Type B pancreatic cell (in vitro differentiated cells): ENCODE measurements at regions not wholly inside any gene's neighbourhood (a gene's known extent, or its start where the extent isn't known, plus 50 kb on each side); places are given as distances from the start of the nearest gene placed in this dataset.
A peak's percentile ranks its signal among the peaks of the same experiment; 100 is the strongest.

Source experiments
- DNase-seq: peaks from one replicate; pipeline ENCODE4 v3.0.0; 2021; ENCODE audit warnings: mixed read lengths; ENCODE audit not compliant: unreplicated experiment; ENCODE audit errors: extremely low spot score
- H3K27ac Mint-ChIP-seq: 2 replicates; pipeline ENCODE4 v1.8.0; 2021; ENCODE audit warnings: mild to moderate bottlenecking, mixed read lengths
- H3K27me3 Mint-ChIP-seq: 2 replicates; pipeline ENCODE4 v1.8.0; 2021; ENCODE audit warnings: mixed read lengths
- H3K36me3 Mint-ChIP-seq: 2 replicates; pipeline ENCODE4 v1.8.0; 2021; ENCODE audit warnings: mixed read lengths
- H3K4me1 Mint-ChIP-seq: one replicate; pipeline ENCODE4 v1.8.0; 2021; ENCODE audit warnings: mixed read lengths; ENCODE audit not compliant: unreplicated experiment
- H3K4me3 Mint-ChIP-seq: 2 replicates; pipeline ENCODE4 v1.8.0; 2021; ENCODE audit warnings: mild to moderate bottlenecking, mixed read lengths
- H3K9me3 Mint-ChIP-seq: 2 replicates; pipeline ENCODE4 v1.8.0; 2021; ENCODE audit warnings: mixed read lengths
- TF ChIP-seq, protein P1 (sequence below): fragments of 200-600 bp; sonication (generic); conservative IDR thresholded peaks from 2 replicates; pipeline ENCODE4 v1.5.0; 2021; ENCODE audit warnings: antibody characterized with exemption, mild to moderate bottlenecking

DNA sequence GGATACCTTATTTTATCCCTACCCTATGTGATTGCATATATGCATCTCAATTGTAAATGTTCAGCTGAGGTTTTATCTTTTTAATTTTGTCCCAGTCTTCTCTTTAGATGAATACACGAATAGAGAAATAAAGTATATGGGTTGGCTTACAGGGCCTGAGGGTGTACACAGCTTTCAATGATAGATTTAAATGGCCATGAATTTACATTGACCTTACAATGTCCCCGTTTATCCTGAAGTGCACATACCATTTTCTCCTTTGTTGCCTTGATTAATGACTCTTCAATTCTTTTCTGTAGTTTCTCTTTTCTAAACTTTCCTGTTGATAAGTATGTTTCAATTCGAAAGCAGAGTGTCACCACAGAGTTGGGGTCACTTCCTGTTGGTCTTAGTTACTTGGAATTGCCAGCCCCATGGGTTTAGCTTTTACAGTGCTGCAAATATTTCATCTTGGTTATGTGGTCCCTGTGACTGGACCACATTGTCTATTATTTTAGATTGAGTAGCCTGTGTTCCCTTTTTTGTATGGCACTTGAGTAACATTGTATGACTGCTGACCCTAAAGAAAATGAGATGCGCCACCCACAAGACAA lies 1616.3 kb upstream of the ACVR2A start:
- Mint-ChIP-seq H3K27me3 (peaks cover 13% of the 10 kb centered on the region), H3K27ac (peak overlapping the region; percentile 26), H3K4me1 (peaks cover 30% of the 10 kb centered on the region), H3K36me3 (peaks cover 4% of the 10 kb centered on the region), H3K4me3 (peak overlapping the region; percentile 17), H3K9me3 (peaks cover 4% of the 10 kb centered on the region)
- TF ChIP-seq, protein P1, sequence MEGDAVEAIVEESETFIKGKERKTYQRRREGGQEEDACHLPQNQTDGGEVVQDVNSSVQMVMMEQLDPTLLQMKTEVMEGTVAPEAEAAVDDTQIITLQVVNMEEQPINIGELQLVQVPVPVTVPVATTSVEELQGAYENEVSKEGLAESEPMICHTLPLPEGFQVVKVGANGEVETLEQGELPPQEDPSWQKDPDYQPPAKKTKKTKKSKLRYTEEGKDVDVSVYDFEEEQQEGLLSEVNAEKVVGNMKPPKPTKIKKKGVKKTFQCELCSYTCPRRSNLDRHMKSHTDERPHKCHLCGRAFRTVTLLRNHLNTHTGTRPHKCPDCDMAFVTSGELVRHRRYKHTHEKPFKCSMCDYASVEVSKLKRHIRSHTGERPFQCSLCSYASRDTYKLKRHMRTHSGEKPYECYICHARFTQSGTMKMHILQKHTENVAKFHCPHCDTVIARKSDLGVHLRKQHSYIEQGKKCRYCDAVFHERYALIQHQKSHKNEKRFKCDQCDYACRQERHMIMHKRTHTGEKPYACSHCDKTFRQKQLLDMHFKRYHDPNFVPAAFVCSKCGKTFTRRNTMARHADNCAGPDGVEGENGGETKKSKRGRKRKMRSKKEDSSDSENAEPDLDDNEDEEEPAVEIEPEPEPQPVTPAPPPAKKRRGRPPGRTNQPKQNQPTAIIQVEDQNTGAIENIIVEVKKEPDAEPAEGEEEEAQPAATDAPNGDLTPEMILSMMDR = no peak
- DNase-seq = no peak

DNA sequence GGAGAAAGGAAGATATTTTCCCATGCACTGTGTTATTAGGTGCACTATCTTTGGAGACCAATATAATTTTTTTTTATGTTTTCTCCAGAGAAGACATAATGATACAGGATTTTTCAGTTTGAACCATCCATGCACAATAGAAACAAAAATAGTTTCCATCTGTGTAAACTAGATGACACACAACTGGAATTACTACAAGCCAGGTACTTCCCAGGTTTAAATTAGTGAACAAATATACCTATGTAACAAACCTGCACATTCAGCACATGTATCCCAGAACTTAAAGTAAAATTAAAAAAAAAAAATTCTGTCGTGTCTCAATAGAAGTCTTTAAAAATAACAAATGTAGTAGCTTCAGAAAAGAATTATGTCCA lies 1616.8 kb upstream of the ACVR2A start:
- Mint-ChIP-seq H3K27ac (no peak overlapping the region), H3K4me3 (no peak overlapping the region), H3K36me3 (peaks cover 4% of the 10 kb centered on the region), H3K27me3 (peaks cover 13% of the 10 kb centered on the region), H3K4me1 (peaks cover 31% of the 10 kb centered on the region), H3K9me3 (peaks cover 4% of the 10 kb centered on the region)
- TF ChIP-seq, protein P1 = no peak
- DNase-seq = no peak

GRCh38 chr2:146227152-146228019 lies 1617.4 kb upstream of the ACVR2A start:
- H3K27me3 Mint-ChIP-seq = peaks cover 13% of the 10 kb centered on the region
- H3K9me3 Mint-ChIP-seq = peaks cover 4% of the 10 kb centered on the region
- TF ChIP-seq, protein P1 = no peak
- H3K4me1 Mint-ChIP-seq = peaks cover 31% of the 10 kb centered on the region
- no peak overlapping the region for H3K4me3 Mint-ChIP-seq
- H3K36me3 Mint-ChIP-seq = peaks cover 4% of the 10 kb centered on the region
- no peak overlapping the region for H3K27ac Mint-ChIP-seq
- no peak for DNase-seq

- Mint-ChIP-seq H3K27me3 (peaks cover 13% of the 10 kb centered on the region), H3K4me3 (no peak overlapping the region), H3K27ac (no peak overlapping the region), H3K36me3 (peaks cover 4% of the 10 kb centered on the region), H3K9me3 (peaks cover 4% of the 10 kb centered on the region), H3K4me1 (peaks cover 31% of the 10 kb centered on the region)
- no peak for DNase-seq
- TF ChIP-seq, protein P1 = no peak
Measured at GRCh38 chr2:146226077-146226476, 1618.8 kb upstream of the ACVR2A start.

DNA sequence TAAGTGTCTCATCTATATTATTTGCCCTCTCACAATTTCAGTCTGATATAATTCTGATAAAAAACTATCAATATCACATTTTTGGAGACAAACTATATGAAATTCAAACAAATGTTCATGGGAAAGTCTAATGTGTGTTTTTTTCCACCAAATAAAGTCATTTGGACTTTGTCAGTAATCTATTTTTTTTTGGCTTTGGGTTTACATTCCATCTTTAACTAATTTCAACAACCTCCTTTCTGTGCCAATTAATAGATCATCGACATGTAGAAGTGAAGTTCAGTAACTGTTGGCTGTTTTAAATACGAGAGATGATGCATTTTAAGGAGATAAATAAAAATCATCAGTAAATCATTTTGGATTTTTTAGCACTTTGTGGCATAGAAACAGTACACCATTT lies 1623.0 kb upstream of the ACVR2A start:
- peaks cover 1% of the 10 kb centered on the region for H3K36me3 Mint-ChIP-seq
- H3K27me3 Mint-ChIP-seq = peaks cover 14% of the 10 kb centered on the region
- DNase-seq = no peak
- no peak overlapping the region for H3K4me3 Mint-ChIP-seq
- peaks cover 16% of the 10 kb centered on the region for H3K4me1 Mint-ChIP-seq
- TF ChIP-seq, protein P1 = no peak
- no peak overlapping the region for H3K27ac Mint-ChIP-seq
- peaks cover 4% of the 10 kb centered on the region for H3K9me3 Mint-ChIP-seq
